ENCODE measurements at regions not wholly inside any gene's neighbourhood (a gene's known extent, or its start where the extent isn't known, plus 50 kb on each side); places are given as distances from the start of the nearest gene placed in this dataset.

- TF ChIP-seq CTCF (IDR thresholded peaks at IDR 0.05 in 2 of 3, conservative IDR thresholded peaks at IDR 0.05 in 1 of 3; ENCODE audit: borderline replicate concordance in 1 of 3, insufficient read depth in 1 of 3, low read depth in 2 of 3, low read length in 2 of 3), result no peak
- TF ChIP-seq CEBPB (IDR thresholded peaks at IDR 0.05; ENCODE audit: low read depth), result no peak
- no peak for TF ChIP-seq EZH2 (IDR thresholded peaks at IDR 0.05)
- TF ChIP-seq POLR2AphosphoS5 (IDR thresholded peaks at IDR 0.05; ENCODE audit: low read depth, low read length), result no peak
- TF ChIP-seq, protein P1, sequence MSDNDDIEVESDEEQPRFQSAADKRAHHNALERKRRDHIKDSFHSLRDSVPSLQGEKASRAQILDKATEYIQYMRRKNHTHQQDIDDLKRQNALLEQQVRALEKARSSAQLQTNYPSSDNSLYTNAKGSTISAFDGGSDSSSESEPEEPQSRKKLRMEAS (IDR thresholded peaks at IDR 0.05), result no peak
- no peak for TF ChIP-seq RAD21 (IDR thresholded peaks at IDR 0.05; ENCODE audit: low read depth)
- no peak for TF ChIP-seq REST (IDR thresholded peaks at IDR 0.05; ENCODE audit: low read depth)
- no peak for TF ChIP-seq POLR2A (IDR thresholded peaks at IDR 0.05; ENCODE audit: borderline replicate concordance, extremely low read depth, insufficient read depth, insufficient read length)
- no peak for TF ChIP-seq JUND (IDR thresholded peaks at IDR 0.05)
- TF ChIP-seq, protein P2, sequence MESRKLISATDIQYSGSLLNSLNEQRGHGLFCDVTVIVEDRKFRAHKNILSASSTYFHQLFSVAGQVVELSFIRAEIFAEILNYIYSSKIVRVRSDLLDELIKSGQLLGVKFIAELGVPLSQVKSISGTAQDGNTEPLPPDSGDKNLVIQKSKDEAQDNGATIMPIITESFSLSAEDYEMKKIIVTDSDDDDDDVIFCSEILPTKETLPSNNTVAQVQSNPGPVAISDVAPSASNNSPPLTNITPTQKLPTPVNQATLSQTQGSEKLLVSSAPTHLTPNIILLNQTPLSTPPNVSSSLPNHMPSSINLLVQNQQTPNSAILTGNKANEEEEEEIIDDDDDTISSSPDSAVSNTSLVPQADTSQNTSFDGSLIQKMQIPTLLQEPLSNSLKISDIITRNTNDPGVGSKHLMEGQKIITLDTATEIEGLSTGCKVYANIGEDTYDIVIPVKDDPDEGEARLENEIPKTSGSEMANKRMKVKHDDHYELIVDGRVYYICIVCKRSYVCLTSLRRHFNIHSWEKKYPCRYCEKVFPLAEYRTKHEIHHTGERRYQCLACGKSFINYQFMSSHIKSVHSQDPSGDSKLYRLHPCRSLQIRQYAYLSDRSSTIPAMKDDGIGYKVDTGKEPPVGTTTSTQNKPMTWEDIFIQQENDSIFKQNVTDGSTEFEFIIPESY (IDR thresholded peaks at IDR 0.05; ENCODE audit: extremely low read depth, insufficient replicate concordance, low read length), result no peak
- TF ChIP-seq ZNF274 (IDR thresholded peaks at IDR 0.05; ENCODE audit: low read depth, low read length), result no peak
Observed at GRCh38 chr10:128431506-128431905, 305.3 kb upstream of the MKI67 start.
